ENCODE measurements at regions not wholly inside any gene's neighbourhood (a gene's known extent, or its start where the extent isn't known, plus 50 kb on each side); places are given as distances from the start of the nearest gene placed in this dataset.

DNA sequence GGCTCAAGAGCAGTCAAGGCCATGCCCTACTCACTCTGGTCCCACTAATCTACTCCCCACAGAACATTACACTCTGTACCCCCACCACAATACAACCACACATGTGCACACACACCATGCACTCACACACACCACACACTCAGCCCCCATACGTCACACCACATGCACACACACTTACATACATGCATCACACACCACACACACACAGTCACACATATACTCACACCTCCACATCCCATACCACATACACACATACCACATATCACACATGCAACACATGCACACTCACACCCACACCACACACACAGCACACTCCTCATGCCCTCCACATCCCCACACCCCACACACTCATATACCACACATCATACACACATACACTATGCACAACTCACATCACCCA is 67.6 kb downstream of the RASL11A start:
- TF ChIP-seq, protein P1, sequence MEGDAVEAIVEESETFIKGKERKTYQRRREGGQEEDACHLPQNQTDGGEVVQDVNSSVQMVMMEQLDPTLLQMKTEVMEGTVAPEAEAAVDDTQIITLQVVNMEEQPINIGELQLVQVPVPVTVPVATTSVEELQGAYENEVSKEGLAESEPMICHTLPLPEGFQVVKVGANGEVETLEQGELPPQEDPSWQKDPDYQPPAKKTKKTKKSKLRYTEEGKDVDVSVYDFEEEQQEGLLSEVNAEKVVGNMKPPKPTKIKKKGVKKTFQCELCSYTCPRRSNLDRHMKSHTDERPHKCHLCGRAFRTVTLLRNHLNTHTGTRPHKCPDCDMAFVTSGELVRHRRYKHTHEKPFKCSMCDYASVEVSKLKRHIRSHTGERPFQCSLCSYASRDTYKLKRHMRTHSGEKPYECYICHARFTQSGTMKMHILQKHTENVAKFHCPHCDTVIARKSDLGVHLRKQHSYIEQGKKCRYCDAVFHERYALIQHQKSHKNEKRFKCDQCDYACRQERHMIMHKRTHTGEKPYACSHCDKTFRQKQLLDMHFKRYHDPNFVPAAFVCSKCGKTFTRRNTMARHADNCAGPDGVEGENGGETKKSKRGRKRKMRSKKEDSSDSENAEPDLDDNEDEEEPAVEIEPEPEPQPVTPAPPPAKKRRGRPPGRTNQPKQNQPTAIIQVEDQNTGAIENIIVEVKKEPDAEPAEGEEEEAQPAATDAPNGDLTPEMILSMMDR (IDR thresholded peaks at IDR 0.05; ENCODE audit: low read length), result no peak
- TF ChIP-seq EZH2 (IDR thresholded peaks at IDR 0.05; ENCODE audit: borderline replicate concordance, low read length), result no peak
